Urinary bladder (tissue), 3 donors: ENCODE measurements at regions not wholly inside any gene's neighbourhood (a gene's known extent, or its start where the extent isn't known, plus 50 kb on each side); places are given as distances from the start of the nearest gene placed in this dataset.
"Not testable (repeated sequence)": the region's sequence is repeated elsewhere in the genome, so short reads cannot be mapped to it uniquely, and the experiment has no call there.

Experiments used
- DNase-seq: peaks from one replicate; pipeline ENCODE4 v3.0.0-alpha.2; 2015; ENCODE audit errors: extremely low spot score
- H3K27ac ChIP-seq: one replicate; pipeline ENCODE4 v1.5.1; 2013; ENCODE audit warnings: low read depth, mild to moderate bottlenecking, moderate library complexity
- H3K36me3 ChIP-seq: one replicate; pipeline ENCODE4 v1.6.1; 2013; ENCODE audit warnings: mild to moderate bottlenecking, moderate library complexity; ENCODE audit not compliant: insufficient read depth
- H3K4me1 ChIP-seq: one replicate; pipeline ENCODE4 v1.6.1; 2013; ENCODE audit warnings: mild to moderate bottlenecking, moderate library complexity; ENCODE audit not compliant: insufficient read depth
- H3K4me3 ChIP-seq: one replicate; pipeline ENCODE4 v1.5.1; 2013; ENCODE audit warnings: low read depth, low read length
- WGBS: extraction: QIAGEN DNeasy Blood & Tissue Kit; methylation state at CpG from one replicate; pipeline ENCODE4 v1.1.7; 2013; 5-methylcytosine and 5-hydroxymethylcytosine counted together
- donor health status: healthy with polysubstance abuse.
- donor health status: healthy.

- no peaks in the 10 kb centered on the region for H3K36me3 ChIP-seq
- no peak overlapping the region for H3K27ac ChIP-seq
- no peaks in the 10 kb centered on the region for H3K4me1 ChIP-seq
- H3K4me3 ChIP-seq: no peak overlapping the region
- WGBS: 67% methylated on average over 2 of the region's 2 CpGs
- no peak for DNase-seq
These were observed 328.9 kb downstream of the GPD2 start for GRCh38 chr2:156765043-156765442.

GRCh38 chr2:156765450-156765849 is 329.3 kb downstream of the GPD2 start:
- DNase-seq: no peak
- Histone ChIP-seq H3K4me1 (no peaks in the 10 kb centered on the region), H3K36me3 (no peaks in the 10 kb centered on the region), H3K4me3 (no peak overlapping the region), H3K27ac (no peak overlapping the region)
- 70% methylated on average over 1 of the region's 1 CpG for WGBS

GRCh38 chr2:156769802-156770201 is 333.6 kb downstream of the GPD2 start:
- no peak for DNase-seq
- no peaks in the 10 kb centered on the region for H3K4me1 ChIP-seq
- no peak overlapping the region for H3K4me3 ChIP-seq
- no peaks in the 10 kb centered on the region for H3K36me3 ChIP-seq
- 77% methylated on average over 1 of the region's 1 CpG for WGBS
- no peak overlapping the region for H3K27ac ChIP-seq

- WGBS: 78% methylated on average over 3 of the region's 3 CpGs
- Histone ChIP-seq H3K36me3 (no peaks in the 10 kb centered on the region), H3K4me3 (no peak overlapping the region), H3K27ac (no peak overlapping the region), H3K4me1 (no peaks in the 10 kb centered on the region)
- DNase-seq: no peak
These were observed 342.7 kb downstream of the GPD2 start for GRCh38 chr2:156778916-156779315.

- Histone ChIP-seq H3K4me1 (no peaks in the 10 kb centered on the region), H3K27ac (no peak overlapping the region), H3K36me3 (no peaks in the 10 kb centered on the region), H3K4me3 (no peak overlapping the region)
- WGBS: 88% methylated on average over 2 of the region's 2 CpGs
- no peak for DNase-seq
These were observed 343.4 kb downstream of the GPD2 start for GRCh38 chr2:156779416-156780120.

GRCh38 chr2:156781677-156782076 is 345.5 kb downstream of the GPD2 start:
- H3K36me3 ChIP-seq, H3K4me1 ChIP-seq, DNase-seq, H3K27ac ChIP-seq, H3K4me3 ChIP-seq: not testable (repeated sequence)
- 24% methylated on average over 2 of the region's 2 CpGs for WGBS

- H3K4me3 ChIP-seq: no peak overlapping the region
- DNase-seq: peak; percentile 29
- WGBS: 34% methylated on average over 6 of the region's 6 CpGs
- H3K4me1 ChIP-seq: no peaks in the 10 kb centered on the region
- no peak overlapping the region for H3K27ac ChIP-seq
- H3K36me3 ChIP-seq: no peaks in the 10 kb centered on the region
These were observed 348.0 kb downstream of the GPD2 start for GRCh38 chr2:156784020-156784701.

- H3K36me3 ChIP-seq: no peaks in the 10 kb centered on the region
- no peak for DNase-seq
- no peaks in the 10 kb centered on the region for H3K4me1 ChIP-seq
- WGBS: 89% methylated on average over 2 of the region's 2 CpGs
- H3K27ac ChIP-seq: no peak overlapping the region
- no peak overlapping the region for H3K4me3 ChIP-seq
These were observed 351.3 kb downstream of the GPD2 start for GRCh38 chr2:156787517-156787916.

GRCh38 chr2:156790343-156791037 is 354.3 kb downstream of the GPD2 start:
- Histone ChIP-seq H3K4me1 (no peaks in the 10 kb centered on the region), H3K27ac (no peak overlapping the region), H3K4me3 (no peak overlapping the region), H3K36me3 (no peaks in the 10 kb centered on the region)
- no peak for DNase-seq
- WGBS: 83% methylated on average over 3 of the region's 3 CpGs

- Histone ChIP-seq H3K27ac (no peak overlapping the region), H3K4me3 (no peak overlapping the region)
- whole genome bisulfite sequencing: 71% methylated on average over 9 of the region's 9 CpGs
These were observed 356.2 kb downstream of the GPD2 start for GRCh38 chr2:156792242-156792840.

GRCh38 chr2:156797832-156798231 is 361.7 kb downstream of the GPD2 start:
- Histone ChIP-seq H3K4me3 (no peak overlapping the region), H3K36me3 (no peaks in the 10 kb centered on the region), H3K27ac (no peak overlapping the region), H3K4me1 (no peaks in the 10 kb centered on the region)
- WGBS: 82% methylated on average over 2 of the region's 2 CpGs
- no peak for DNase-seq

More at GRCh38 chr2:156792242-156792840, 356.2 kb downstream of the GPD2 start:
- no peak for DNase-seq
- Histone ChIP-seq H3K36me3 (no peaks in the 10 kb centered on the region), H3K4me1 (no peaks in the 10 kb centered on the region)

- Histone ChIP-seq H3K27ac (no peak overlapping the region), H3K4me3 (no peak overlapping the region), H3K36me3 (no peaks in the 10 kb centered on the region), H3K4me1 (no peaks in the 10 kb centered on the region)
- WGBS: 52% methylated on average over 3 of the region's 3 CpGs
- DNase-seq: no peak
These were observed 364.0 kb downstream of the GPD2 start for GRCh38 chr2:156800065-156800653.

- Histone ChIP-seq H3K4me1 (no peaks in the 10 kb centered on the region), H3K27ac (no peak overlapping the region), H3K4me3 (no peak overlapping the region), H3K36me3 (no peaks in the 10 kb centered on the region)
- WGBS: 50% methylated on average over 8 of the region's 8 CpGs
- DNase-seq: no peak
These were observed 364.7 kb downstream of the GPD2 start for GRCh38 chr2:156800781-156801361.
